SK-N-SH treated with all-trans-retinoic acid at 6 μM for 48 hours (cell line): ENCODE measurements at regions not wholly inside any gene's neighbourhood (a gene's known extent, or its start where the extent isn't known, plus 50 kb on each side); places are given as distances from the start of the nearest gene placed in this dataset.

Source experiments
- ARNTL ChIP-seq: fragments of 450-650 bp; formaldehyde crosslinking; IDR thresholded peaks from 2 replicates; pipeline ENCODE4 v1.5.0; 2020; ENCODE audit warnings: low read depth, mild to moderate bottlenecking, moderate library complexity, borderline replicate concordance
- BACH2 ChIP-seq: fragments of 250-450 bp; sonication (Bioruptor Pico); IDR thresholded peaks from 2 replicates; pipeline ENCODE4 v1.9.0; 2021; ENCODE audit warnings: mild to moderate bottlenecking, borderline replicate concordance
- CREB5 ChIP-seq: fragments of 250-450 bp; sonication (Bioruptor Pico); IDR thresholded peaks from 2 replicates; pipeline ENCODE4 v1.5.1; 2020; ENCODE audit warnings: low read depth, mild to moderate bottlenecking, moderate library complexity
- GLIS3 ChIP-seq: fragments of 250-450 bp; sonication (Bioruptor Pico); IDR thresholded peaks from 2 replicates; pipeline ENCODE4 v1.5.0; 2020; ENCODE audit warnings: mild to moderate bottlenecking, moderate library complexity
- ISL1 ChIP-seq: fragments of 250-450 bp; sonication (Bioruptor Pico); IDR thresholded peaks from 2 replicates; pipeline ENCODE4 v2.1.2; 2022; ENCODE audit warnings: mild to moderate bottlenecking, moderate library complexity
- POU6F1 ChIP-seq: fragments of 250-450 bp; sonication (Bioruptor Pico); IDR thresholded peaks from 2 replicates; pipeline ENCODE4 v1.8.0; 2021; ENCODE audit warnings: low read depth, mild to moderate bottlenecking, moderate library complexity, borderline replicate concordance
- RARB ChIP-seq: fragments of 250-450 bp; sonication (Bioruptor Pico); IDR thresholded peaks from 2 replicates; pipeline ENCODE4 v1.8.0; 2021; ENCODE audit warnings: mild to moderate bottlenecking, moderate library complexity
- ZFP3 ChIP-seq: fragments of 250-450 bp; sonication (Bioruptor Pico); IDR thresholded peaks from 2 replicates; pipeline ENCODE4 v1.5.0; 2020; ENCODE audit warnings: mild to moderate bottlenecking, moderate library complexity
- ZNF565 ChIP-seq: fragments of 450-650 bp; formaldehyde crosslinking; conservative IDR thresholded peaks from 2 replicates; pipeline ENCODE4 v1.5.0; 2020; ENCODE audit warnings: low read depth, mild to moderate bottlenecking, moderate library complexity
- ZNF8 ChIP-seq: fragments of 450-650 bp; formaldehyde crosslinking; IDR thresholded peaks from 2 replicates; pipeline ENCODE4 v1.5.0; 2020; ENCODE audit warnings: mild to moderate bottlenecking, moderate library complexity
- TF ChIP-seq, protein P1 (sequence below): fragments of 250-450 bp; sonication (Bioruptor Pico); IDR thresholded peaks from 2 replicates; pipeline ENCODE4 v1.5.0; 2020; ENCODE audit warnings: mild to moderate bottlenecking, moderate library complexity
- TF ChIP-seq, protein P2 (sequence below): fragments of 250-450 bp; sonication (Bioruptor Pico); IDR thresholded peaks from 2 replicates; pipeline ENCODE4 v1.8.0; 2020; ENCODE audit warnings: mild to moderate bottlenecking, moderate library complexity, borderline replicate concordance

GRCh38 chr19:29421196-29421545 is 104.6 kb upstream of the VSTM2B start:
- TF ChIP-seq CREB5, result no peak
- no peak for TF ChIP-seq POU6F1
- no peak for TF ChIP-seq ZNF8
- TF ChIP-seq BACH2 (CRISPR knock-in tag), result no peak
- TF ChIP-seq ISL1 (CRISPR knock-in tag), result no peak
- no peak for TF ChIP-seq RARB (CRISPR knock-in tag)
- TF ChIP-seq ARNTL, result no peak
- TF ChIP-seq, protein P1, sequence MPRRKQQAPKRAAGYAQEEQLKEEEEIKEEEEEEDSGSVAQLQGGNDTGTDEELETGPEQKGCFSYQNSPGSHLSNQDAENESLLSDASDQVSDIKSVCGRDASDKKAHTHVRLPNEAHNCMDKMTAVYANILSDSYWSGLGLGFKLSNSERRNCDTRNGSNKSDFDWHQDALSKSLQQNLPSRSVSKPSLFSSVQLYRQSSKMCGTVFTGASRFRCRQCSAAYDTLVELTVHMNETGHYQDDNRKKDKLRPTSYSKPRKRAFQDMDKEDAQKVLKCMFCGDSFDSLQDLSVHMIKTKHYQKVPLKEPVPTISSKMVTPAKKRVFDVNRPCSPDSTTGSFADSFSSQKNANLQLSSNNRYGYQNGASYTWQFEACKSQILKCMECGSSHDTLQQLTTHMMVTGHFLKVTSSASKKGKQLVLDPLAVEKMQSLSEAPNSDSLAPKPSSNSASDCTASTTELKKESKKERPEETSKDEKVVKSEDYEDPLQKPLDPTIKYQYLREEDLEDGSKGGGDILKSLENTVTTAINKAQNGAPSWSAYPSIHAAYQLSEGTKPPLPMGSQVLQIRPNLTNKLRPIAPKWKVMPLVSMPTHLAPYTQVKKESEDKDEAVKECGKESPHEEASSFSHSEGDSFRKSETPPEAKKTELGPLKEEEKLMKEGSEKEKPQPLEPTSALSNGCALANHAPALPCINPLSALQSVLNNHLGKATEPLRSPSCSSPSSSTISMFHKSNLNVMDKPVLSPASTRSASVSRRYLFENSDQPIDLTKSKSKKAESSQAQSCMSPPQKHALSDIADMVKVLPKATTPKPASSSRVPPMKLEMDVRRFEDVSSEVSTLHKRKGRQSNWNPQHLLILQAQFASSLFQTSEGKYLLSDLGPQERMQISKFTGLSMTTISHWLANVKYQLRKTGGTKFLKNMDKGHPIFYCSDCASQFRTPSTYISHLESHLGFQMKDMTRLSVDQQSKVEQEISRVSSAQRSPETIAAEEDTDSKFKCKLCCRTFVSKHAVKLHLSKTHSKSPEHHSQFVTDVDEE (CRISPR knock-in tag), result no peak
- TF ChIP-seq ZNF565 (CRISPR knock-in tag), result no peak
- TF ChIP-seq, protein P2, sequence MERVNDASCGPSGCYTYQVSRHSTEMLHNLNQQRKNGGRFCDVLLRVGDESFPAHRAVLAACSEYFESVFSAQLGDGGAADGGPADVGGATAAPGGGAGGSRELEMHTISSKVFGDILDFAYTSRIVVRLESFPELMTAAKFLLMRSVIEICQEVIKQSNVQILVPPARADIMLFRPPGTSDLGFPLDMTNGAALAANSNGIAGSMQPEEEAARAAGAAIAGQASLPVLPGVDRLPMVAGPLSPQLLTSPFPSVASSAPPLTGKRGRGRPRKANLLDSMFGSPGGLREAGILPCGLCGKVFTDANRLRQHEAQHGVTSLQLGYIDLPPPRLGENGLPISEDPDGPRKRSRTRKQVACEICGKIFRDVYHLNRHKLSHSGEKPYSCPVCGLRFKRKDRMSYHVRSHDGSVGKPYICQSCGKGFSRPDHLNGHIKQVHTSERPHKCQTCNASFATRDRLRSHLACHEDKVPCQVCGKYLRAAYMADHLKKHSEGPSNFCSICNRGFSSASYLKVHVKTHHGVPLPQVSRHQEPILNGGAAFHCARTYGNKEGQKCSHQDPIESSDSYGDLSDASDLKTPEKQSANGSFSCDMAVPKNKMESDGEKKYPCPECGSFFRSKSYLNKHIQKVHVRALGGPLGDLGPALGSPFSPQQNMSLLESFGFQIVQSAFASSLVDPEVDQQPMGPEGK (CRISPR knock-in tag), result no peak
- TF ChIP-seq GLIS3 (CRISPR knock-in tag), result no peak
- no peak for TF ChIP-seq ZFP3 (CRISPR knock-in tag)
